ENCODE measurements at regions not wholly inside any gene's neighbourhood (a gene's known extent, or its start where the extent isn't known, plus 50 kb on each side); places are given as distances from the start of the nearest gene placed in this dataset.

DNA sequence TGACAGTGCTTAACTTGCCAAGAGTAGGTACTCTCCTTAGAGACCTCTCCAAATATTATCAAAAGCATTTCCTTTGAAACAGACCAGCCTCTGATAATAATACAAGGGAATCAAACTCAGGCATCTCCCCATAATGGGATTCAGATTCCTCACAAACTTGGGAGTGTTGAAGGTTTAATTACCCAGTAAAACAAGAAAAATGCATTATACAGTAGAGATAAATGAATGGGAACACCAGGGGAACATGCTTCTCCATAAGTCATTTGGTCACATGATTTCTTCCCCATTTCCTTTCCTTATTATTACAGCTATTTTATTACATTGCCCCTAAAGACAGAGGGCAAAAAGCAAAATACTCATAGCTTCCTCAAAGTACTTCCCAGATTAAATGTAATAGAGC lies 325.0 kb upstream of the CDIN1 start:
- no peak for TF ChIP-seq NBN (IDR thresholded peaks at IDR 0.05; ENCODE audit: low read depth)
- no peak for TF ChIP-seq CEBPB (tag; IDR thresholded peaks at IDR 0.05)
- TF ChIP-seq SAFB2 (IDR thresholded peaks at IDR 0.05; ENCODE audit: borderline replicate concordance, low read depth, low read length, severe bottlenecking): no peak
- TF ChIP-seq NFE2L1 (tag; IDR thresholded peaks at IDR 0.05; ENCODE audit: borderline replicate concordance, low read depth): no peak
- no peak for TF ChIP-seq ATF7 (IDR thresholded peaks at IDR 0.05)
- TF ChIP-seq LEF1 (IDR thresholded peaks at IDR 0.05): no peak
- no peak for TF ChIP-seq ZNF407 (IDR thresholded peaks at IDR 0.05; ENCODE audit: low read depth)
